ENCODE measurements at regions not wholly inside any gene's neighbourhood (a gene's known extent, or its start where the extent isn't known, plus 50 kb on each side); places are given as distances from the start of the nearest gene placed in this dataset.

DNA sequence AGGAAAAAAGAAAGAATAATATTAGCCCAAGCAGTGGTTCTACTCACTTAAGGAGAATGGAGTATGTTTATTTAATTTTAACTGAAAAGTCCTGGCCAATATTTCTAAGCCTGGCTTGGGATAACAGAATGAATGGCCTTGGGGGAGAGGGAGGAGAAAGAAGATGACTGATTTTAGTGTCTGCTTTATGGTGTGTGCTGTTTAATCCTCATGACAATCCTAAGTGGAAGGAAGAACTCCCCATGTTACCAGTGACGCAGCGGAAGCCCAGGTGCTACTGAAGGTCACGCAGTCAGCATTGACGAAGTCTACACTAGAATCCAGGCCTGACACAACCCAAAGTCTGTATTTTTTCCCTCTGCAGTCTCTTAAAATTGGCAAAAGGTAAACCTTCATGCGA is 50.5 kb downstream of the PALM2AKAP2 start:
- DNase-seq: no peak
- in situ Hi-C loops (cut with MboI; ENCODE audit: low pct_unique_long_range_greater_than_20kb, low sequenced_read_pairs): no loop called here

- no peak for DNase-seq
- in situ Hi-C loops (cut with MboI; ENCODE audit: low pct_unique_long_range_greater_than_20kb, low sequenced_read_pairs): no loop called here
These were observed 52.1 kb downstream of the PALM2AKAP2 start for GRCh38 chr9:109831998-109832658.

DNA sequence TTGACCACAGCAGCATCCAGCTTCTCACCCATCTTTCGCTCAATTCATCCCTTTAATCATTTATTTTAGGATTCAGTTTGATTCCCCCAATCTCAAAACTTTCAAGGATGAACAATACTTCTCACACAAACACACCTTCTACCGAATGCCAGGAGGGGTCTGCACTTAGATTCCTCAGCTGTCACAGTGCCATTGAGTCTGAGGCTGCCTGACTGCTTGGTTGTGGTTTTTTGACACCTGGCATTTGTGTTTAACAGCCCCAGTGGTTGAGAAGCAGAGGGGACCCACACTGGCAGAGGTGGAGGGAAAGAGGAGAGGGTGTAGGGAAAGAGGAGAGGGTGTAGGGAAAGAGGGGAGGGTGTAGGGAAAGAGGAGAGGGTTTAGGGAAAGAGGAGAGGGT is 54.9 kb downstream of the PALM2AKAP2 start:
- no peak for DNase-seq
- in situ Hi-C loops (cut with MboI; ENCODE audit: low pct_unique_long_range_greater_than_20kb, low sequenced_read_pairs): no loop called here

DNA sequence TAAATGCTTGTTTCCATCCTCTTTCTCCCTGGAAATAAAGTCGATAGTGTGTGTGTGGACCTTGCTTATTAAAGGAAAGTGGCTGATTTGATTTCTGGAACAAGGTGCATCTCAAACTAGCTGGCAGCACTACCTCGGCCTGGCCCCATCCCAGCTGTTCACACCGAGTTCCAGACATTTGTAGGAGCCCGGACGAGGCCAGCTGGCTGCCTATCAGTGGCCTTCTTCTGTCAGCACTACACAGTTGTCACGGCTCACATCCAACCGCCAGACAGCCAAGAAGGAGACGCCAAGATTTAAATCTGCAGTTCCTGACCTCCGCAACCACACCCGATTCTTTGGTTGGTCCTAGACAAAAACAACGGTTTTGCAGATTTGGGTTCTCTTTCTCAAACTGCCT is 63.6 kb downstream of the PALM2AKAP2 start:
- in situ Hi-C loops (cut with MboI; ENCODE audit: low pct_unique_long_range_greater_than_20kb, low sequenced_read_pairs): no loop called here
- no peak for DNase-seq

GRCh38 chr9:109845226-109845625 is 65.2 kb downstream of the PALM2AKAP2 start:
- in situ Hi-C loops (cut with MboI; ENCODE audit: low pct_unique_long_range_greater_than_20kb, low sequenced_read_pairs): no loop called here

DNA sequence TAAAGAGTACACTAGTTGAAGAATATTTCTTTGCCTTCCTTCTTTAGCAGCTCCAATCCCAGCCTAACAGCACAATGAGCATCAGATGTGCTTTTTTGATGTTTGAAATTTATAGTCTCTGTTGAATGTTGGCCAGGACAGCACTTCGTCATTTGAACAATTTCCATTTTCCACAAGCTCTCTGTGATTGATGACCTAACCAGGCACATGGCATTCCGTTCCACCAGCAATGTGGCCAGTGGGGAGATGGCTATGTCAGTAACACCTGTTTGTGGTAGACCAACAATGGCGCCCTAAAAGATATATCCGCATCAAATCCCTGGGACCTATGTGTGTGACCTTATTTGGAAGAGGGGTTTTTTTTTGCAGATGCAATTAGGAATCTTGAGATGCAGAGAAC is 66.8 kb downstream of the PALM2AKAP2 start:
- DNase-seq: no peak
- in situ Hi-C loops (cut with MboI; ENCODE audit: low pct_unique_long_range_greater_than_20kb, low sequenced_read_pairs): no loop called here

More at GRCh38 chr9:109845226-109845625, 65.2 kb downstream of the PALM2AKAP2 start:
- DNase-seq: no peak

DNA sequence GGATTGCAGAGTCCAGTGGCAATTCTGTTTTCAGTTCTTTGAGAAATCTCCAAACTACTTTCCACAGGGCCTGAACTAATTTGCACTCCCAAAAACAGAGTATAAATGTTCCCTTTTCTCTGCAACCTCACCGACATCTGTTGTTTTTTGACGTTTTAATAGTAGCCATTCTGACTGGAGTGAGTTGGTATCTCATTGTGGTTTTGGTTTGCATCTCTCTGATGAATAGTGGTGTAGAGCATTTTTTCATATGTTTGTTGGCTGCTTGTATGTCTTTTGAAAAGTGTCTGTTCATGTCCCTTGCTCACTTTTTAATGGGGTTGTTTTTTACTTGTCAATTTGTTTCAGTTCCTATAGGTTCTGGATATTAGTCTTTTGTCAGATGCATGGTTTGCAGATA is 72.6 kb downstream of the PALM2AKAP2 start:
- DNase-seq: no peak
- in situ Hi-C loops (cut with MboI; ENCODE audit: low pct_unique_long_range_greater_than_20kb, low sequenced_read_pairs): no loop called here

DNA sequence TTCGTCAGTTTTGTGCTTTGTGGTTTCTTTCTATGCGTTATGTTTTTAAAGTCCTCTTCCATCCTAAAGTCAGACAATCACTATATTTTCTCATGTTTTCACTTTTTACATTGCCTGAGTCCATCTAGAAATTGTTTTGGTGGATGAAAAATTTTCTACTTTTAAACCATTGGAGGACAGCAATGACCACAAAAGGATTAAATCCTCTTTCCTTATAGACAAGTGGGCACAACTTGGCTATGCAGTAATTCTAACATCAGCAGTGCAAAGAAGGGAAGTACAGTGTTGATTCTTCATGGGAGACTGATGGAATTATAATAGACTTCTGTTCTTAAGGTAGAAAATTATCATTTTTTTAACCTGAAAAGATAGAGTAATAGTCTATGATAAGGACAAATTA is 75.5 kb downstream of the PALM2AKAP2 start:
- DNase-seq: no peak
- in situ Hi-C loops (cut with MboI; ENCODE audit: low pct_unique_long_range_greater_than_20kb, low sequenced_read_pairs): no loop called here

DNA sequence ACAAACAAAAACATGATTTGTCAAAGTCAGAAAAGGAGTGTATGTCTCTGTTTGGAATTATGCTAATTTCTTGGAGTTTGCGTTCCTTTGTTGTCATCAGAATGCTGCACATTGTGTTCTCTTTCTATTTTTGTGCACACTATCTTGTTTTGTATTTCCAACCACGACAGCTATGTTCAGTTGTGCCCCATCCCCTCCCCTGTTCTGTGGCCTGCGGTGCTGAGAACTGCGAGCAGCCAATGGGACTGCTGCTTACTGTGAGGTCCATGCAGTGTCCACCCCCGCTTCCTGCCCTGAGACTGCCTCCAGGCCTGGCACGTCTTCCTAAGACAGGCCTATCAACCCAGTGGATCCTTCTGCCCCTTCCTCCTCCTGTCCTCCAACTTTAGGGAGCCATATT is 76.8 kb downstream of the PALM2AKAP2 start:
- in situ Hi-C loops (cut with MboI; ENCODE audit: low pct_unique_long_range_greater_than_20kb, low sequenced_read_pairs): no loop called here
- DNase-seq: no peak

DNA sequence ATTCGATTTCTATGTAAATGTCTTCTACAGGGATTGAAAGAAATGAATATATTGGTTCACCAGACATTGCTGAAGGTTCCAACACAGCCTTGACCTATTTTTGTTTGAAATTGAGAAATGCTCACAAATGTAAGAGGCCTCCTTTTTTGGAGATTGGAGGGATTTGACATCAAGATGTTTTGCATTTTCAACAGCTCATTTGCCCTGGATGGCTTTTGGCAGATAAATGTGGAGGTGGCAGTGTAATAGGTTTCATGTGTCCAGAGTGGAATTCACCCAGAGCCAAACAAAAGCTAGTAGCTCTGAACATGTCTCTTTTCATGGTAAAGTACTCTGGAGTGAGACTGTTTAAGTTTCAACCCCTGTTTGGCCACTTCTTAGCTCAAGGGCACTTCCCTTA is 77.3 kb downstream of the PALM2AKAP2 start:
- DNase-seq: no peak
- in situ Hi-C loops (cut with MboI; ENCODE audit: low pct_unique_long_range_greater_than_20kb, low sequenced_read_pairs): no loop called here

DNA sequence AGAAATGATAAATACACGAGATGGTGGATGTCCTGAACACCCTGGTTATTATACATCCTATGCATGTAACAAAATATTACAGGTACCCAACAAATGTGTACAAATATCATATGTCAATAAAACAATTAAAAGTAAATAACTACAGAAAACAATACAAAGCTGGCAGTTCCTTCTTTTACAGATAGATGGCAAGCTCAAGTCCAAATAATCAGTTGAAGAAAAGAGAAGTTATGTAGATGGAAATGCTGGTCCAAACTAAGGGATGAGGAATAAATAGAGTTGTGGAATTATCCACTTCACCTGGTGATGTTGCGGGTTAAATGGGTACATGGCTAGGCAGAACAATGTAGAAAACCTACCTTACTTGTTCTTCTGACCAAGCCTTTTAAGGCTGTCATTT is 79.4 kb downstream of the PALM2AKAP2 start:
- peak; percentile 7 for DNase-seq
- in situ Hi-C loops (cut with MboI; ENCODE audit: low pct_unique_long_range_greater_than_20kb, low sequenced_read_pairs): no loop called here

DNA sequence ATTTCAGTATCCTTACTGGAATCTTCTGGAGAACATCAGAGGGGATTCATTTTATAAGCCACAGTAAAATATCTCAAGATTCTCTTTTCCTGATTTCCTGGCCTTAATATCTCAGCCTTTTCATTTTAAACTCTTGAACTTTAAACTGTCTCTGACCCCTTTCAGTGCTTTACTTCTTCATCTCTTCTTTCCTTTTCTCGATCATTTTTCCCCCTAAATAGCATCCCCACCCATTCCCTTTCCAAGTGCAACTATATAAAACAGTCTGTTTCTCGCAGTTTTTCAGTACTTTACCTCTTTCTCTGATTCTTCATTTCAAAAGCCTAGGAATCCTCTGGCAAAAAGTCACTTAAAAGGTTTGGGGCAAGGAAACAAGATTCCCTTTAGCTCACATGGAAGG is 80.5 kb downstream of the PALM2AKAP2 start:
- in situ Hi-C loops (cut with MboI; ENCODE audit: low pct_unique_long_range_greater_than_20kb, low sequenced_read_pairs): no loop called here

DNA sequence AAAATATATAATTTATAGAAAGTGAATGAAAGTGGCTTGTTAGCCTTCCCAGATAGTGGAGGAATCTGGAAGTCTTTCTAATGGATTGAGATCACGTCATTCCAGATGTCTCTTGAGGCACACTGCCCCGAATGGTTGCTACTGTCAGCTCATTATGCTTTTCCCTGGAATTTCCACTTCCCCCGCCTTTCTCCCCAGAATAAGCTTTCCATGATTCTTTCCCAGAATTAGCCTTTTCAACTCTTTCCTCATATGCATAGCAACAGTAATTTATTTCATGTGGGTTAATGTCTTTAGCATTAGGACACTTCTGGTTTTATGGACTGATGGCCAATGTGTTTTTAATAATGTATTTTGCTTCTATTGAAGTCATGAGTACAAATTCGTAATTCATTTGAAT is 81.5 kb downstream of the PALM2AKAP2 start:
- no peak for DNase-seq
- in situ Hi-C loops (cut with MboI; ENCODE audit: low pct_unique_long_range_greater_than_20kb, low sequenced_read_pairs): no loop called here

More for the DNA sequence above, 80.5 kb downstream of the PALM2AKAP2 start:
- no peak for DNase-seq

GRCh38 chr9:109861918-109862317 is 81.9 kb downstream of the PALM2AKAP2 start:
- no peak for DNase-seq
- in situ Hi-C loops (cut with MboI; ENCODE audit: low pct_unique_long_range_greater_than_20kb, low sequenced_read_pairs): no loop called here

DNA sequence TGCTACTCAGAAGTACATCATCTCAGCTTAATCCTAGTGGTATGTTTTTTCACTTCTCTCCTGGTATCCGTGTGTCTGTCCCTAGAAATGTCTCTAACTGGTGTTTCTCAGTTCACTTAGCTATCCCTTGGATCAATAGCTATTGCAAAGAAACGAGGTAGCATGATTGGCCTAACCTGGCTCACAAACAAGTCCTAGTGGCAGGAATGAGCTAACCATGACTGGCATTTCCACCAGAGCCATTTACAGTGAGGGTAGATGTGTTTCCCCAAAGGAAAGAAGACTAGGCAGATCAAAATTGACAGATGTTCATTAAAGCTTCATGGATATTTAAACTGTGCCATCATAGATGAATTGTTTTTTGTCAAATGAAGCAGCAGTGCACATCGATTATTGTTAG is 82.5 kb downstream of the PALM2AKAP2 start:
- in situ Hi-C loops (cut with MboI; ENCODE audit: low pct_unique_long_range_greater_than_20kb, low sequenced_read_pairs): no loop called here
- no peak for DNase-seq

DNA sequence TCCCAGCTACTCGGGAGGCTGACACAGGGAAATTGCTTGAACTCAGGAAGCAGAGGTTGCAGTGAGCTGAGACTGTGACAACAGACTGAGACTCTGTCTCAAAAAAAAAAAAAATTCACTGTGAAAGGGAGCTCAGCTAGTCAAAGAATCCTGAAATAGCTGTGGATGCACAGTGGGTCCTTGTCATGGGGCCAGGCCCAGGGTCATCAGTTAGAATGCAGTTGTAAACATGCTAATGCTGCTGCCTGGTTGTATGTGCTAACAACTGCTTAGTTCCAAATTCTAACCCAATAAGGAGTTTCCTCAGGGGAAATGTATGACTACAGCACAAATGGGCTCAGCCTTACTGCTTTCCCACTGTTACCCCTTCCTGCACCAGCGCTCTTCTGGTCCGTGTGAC is 84.0 kb downstream of the PALM2AKAP2 start:
- no peak for DNase-seq
- in situ Hi-C loops (cut with MboI; ENCODE audit: low pct_unique_long_range_greater_than_20kb, low sequenced_read_pairs): no loop called here

- in situ Hi-C loops (cut with MboI; ENCODE audit: low pct_unique_long_range_greater_than_20kb, low sequenced_read_pairs): no loop called here
- DNase-seq: no peak
These were observed 85.5 kb downstream of the PALM2AKAP2 start for GRCh38 chr9:109865521-109865920.

DNA sequence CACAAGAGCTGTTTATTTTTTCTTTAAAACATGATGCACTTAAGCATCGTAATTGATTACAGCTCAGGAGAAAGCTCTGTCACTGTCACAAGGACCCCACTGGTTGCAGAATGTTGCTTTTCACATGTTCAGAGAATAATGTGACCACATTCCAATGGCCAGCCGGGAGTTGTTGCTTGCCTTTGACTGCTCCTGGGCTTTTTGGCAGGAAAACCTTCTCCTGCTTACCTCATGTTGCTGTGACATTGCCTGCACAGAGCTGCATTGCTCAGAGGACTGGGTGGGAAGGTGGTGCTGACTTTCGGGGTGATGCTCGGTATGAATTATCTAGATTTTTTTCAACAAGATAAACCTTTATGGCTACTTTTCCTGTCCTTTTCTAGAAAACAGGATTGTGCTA is 88.2 kb downstream of the PALM2AKAP2 start:
- no peak for DNase-seq
- in situ Hi-C loops (cut with MboI; ENCODE audit: low pct_unique_long_range_greater_than_20kb, low sequenced_read_pairs): no loop called here

- DNase-seq: no peak
- in situ Hi-C loops (cut with MboI; ENCODE audit: low pct_unique_long_range_greater_than_20kb, low sequenced_read_pairs): no loop called here
These were observed 88.7 kb downstream of the PALM2AKAP2 start for GRCh38 chr9:109868722-109869121.

DNA sequence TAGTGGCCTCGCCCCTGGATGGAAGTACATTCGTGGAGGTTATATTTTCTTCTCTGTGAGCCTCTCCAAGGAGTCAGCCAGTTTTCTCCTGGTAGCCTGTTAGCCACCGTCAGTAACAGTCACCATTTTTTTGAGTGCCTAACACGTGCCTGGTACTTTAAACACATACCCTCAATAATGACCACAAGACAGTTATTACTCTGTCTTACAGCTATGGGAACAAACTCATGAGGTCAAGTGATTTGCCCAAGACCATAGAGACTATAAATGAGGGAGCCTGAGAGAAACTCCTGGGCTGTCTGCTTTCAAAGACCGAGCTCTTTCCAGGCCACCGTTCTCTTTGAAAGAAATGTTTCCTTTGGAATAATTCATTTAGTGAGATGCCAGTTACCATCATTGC is 90.4 kb downstream of the PALM2AKAP2 start:
- no peak for DNase-seq
- in situ Hi-C loops (cut with MboI; ENCODE audit: low pct_unique_long_range_greater_than_20kb, low sequenced_read_pairs): no loop called here

DNA sequence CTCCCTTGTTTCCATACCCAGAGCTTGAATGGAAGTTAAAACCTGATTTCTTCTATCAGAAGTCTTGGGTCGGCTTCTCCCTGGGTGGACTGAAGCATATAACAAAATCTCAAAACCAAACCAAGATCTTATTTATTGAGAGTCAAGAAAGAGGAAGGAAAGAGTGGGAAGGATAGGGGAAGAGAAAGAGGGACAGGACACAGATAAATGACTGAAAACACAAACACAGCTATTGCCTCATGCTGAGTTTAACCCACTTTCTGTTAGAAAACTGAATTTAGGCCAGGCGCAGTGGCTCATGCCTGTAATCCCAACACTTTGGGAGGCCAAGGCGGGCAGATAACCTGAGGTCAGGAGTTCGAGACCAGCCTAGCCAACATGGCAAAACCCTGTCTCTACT is 92.9 kb downstream of the PALM2AKAP2 start:
- DNase-seq: peak; percentile 54
- in situ Hi-C loops (cut with MboI; ENCODE audit: low pct_unique_long_range_greater_than_20kb, low sequenced_read_pairs): no loop called here
